SK-N-SH treated with all-trans-retinoic acid at 6 μM for 48 hours (cell line): ENCODE measurements at regions not wholly inside any gene's neighbourhood (a gene's known extent, or its start where the extent isn't known, plus 50 kb on each side); places are given as distances from the start of the nearest gene placed in this dataset.

Experiments
- ATAC-seq: fragments of 200-7000 bp; cut with Tn5 transposase; 3 replicates; pipeline ENCODE4 v1.9.1; 2020; ENCODE audit warnings: mild to moderate bottlenecking, moderate library complexity
- ARNTL ChIP-seq: fragments of 450-650 bp; formaldehyde crosslinking; IDR thresholded peaks from 2 replicates; pipeline ENCODE4 v1.5.0; 2020; ENCODE audit warnings: low read depth, mild to moderate bottlenecking, moderate library complexity, borderline replicate concordance
- BACH2 ChIP-seq: fragments of 250-450 bp; sonication (Bioruptor Pico); IDR thresholded peaks from 2 replicates; pipeline ENCODE4 v1.9.0; 2021; ENCODE audit warnings: mild to moderate bottlenecking, borderline replicate concordance
- CREB5 ChIP-seq: fragments of 250-450 bp; sonication (Bioruptor Pico); IDR thresholded peaks from 2 replicates; pipeline ENCODE4 v1.5.1; 2020; ENCODE audit warnings: low read depth, mild to moderate bottlenecking, moderate library complexity
- CSDC2 ChIP-seq: fragments of 250-450 bp; sonication (Bioruptor Pico); IDR thresholded peaks from 2 replicates; pipeline ENCODE4 v1.5.0; 2020; ENCODE audit warnings: mild to moderate bottlenecking, moderate library complexity
- CSRNP3 ChIP-seq: fragments of 250-450 bp; sonication (Bioruptor Pico); IDR thresholded peaks from 2 replicates; pipeline ENCODE4 v1.5.1; 2021; ENCODE audit warnings: mild to moderate bottlenecking, moderate library complexity
- ESRRG ChIP-seq: fragments of 250-450 bp; sonication (Bioruptor Pico); IDR thresholded peaks from 2 replicates; pipeline ENCODE4 v1.6.1; 2021; ENCODE audit warnings: mild to moderate bottlenecking
- GLIS3 ChIP-seq: fragments of 250-450 bp; sonication (Bioruptor Pico); IDR thresholded peaks from 2 replicates; pipeline ENCODE4 v1.5.0; 2020; ENCODE audit warnings: mild to moderate bottlenecking, moderate library complexity
- ISL1 ChIP-seq: fragments of 250-450 bp; sonication (Bioruptor Pico); IDR thresholded peaks from 2 replicates; pipeline ENCODE4 v2.1.2; 2022; ENCODE audit warnings: mild to moderate bottlenecking, moderate library complexity
- OSR1 ChIP-seq: fragments of 250-450 bp; sonication (Bioruptor Pico); IDR thresholded peaks from 2 replicates; pipeline ENCODE4 v1.8.0; 2022; ENCODE audit warnings: moderate library complexity, mild to moderate bottlenecking, inconsistent platforms
- PATZ1 ChIP-seq: fragments of 250-450 bp; sonication (Bioruptor Pico); IDR thresholded peaks from 2 replicates; pipeline ENCODE4 v1.8.0; 2020; ENCODE audit warnings: mild to moderate bottlenecking, moderate library complexity, borderline replicate concordance
- POU6F1 ChIP-seq: fragments of 250-450 bp; sonication (Bioruptor Pico); IDR thresholded peaks from 2 replicates; pipeline ENCODE4 v1.8.0; 2021; ENCODE audit warnings: low read depth, mild to moderate bottlenecking, moderate library complexity, borderline replicate concordance
- PPARA ChIP-seq: fragments of 250-450 bp; sonication (Bioruptor Pico); IDR thresholded peaks from 2 replicates; pipeline ENCODE4 v1.5.0; 2020; ENCODE audit warnings: mild to moderate bottlenecking, borderline replicate concordance
- RARB ChIP-seq: fragments of 250-450 bp; sonication (Bioruptor Pico); IDR thresholded peaks from 2 replicates; pipeline ENCODE4 v1.8.0; 2021; ENCODE audit warnings: mild to moderate bottlenecking, moderate library complexity
- SNAI2 ChIP-seq: fragments of 250-450 bp; sonication (Bioruptor Pico); IDR thresholded peaks from 2 replicates; pipeline ENCODE4 v1.5.0; 2020; ENCODE audit warnings: mild to moderate bottlenecking, moderate library complexity
- TCF4 ChIP-seq: fragments of 250-450 bp; sonication (Bioruptor Pico); IDR thresholded peaks from 2 replicates; pipeline ENCODE4 v1.8.0; 2021; ENCODE audit warnings: mild to moderate bottlenecking, moderate library complexity, borderline replicate concordance
- TOX ChIP-seq: fragments of 250-450 bp; sonication (Bioruptor Pico); IDR thresholded peaks from 2 replicates; pipeline ENCODE4 v1.8.0; 2021; ENCODE audit warnings: mild to moderate bottlenecking, moderate library complexity, borderline replicate concordance
- TSHZ2 ChIP-seq: fragments of 250-450 bp; sonication (Bioruptor Pico); IDR thresholded peaks from 2 replicates; pipeline ENCODE4 v1.5.0; 2020; ENCODE audit warnings: mild to moderate bottlenecking, moderate library complexity
- ZC3H10 ChIP-seq: fragments of 250-450 bp; sonication (Bioruptor Pico); IDR thresholded peaks from 2 replicates; pipeline ENCODE4 v1.5.1; 2021; ENCODE audit warnings: mild to moderate bottlenecking, moderate library complexity
- ZFP3 ChIP-seq: fragments of 250-450 bp; sonication (Bioruptor Pico); IDR thresholded peaks from 2 replicates; pipeline ENCODE4 v1.5.0; 2020; ENCODE audit warnings: mild to moderate bottlenecking, moderate library complexity
- ZFP30 ChIP-seq: fragments of 450-650 bp; formaldehyde crosslinking; IDR thresholded peaks from 2 replicates; pipeline ENCODE4 v1.5.0; 2022; ENCODE audit warnings: mild to moderate bottlenecking, moderate library complexity
- ZNF565 ChIP-seq: fragments of 450-650 bp; formaldehyde crosslinking; conservative IDR thresholded peaks from 2 replicates; pipeline ENCODE4 v1.5.0; 2020; ENCODE audit warnings: low read depth, mild to moderate bottlenecking, moderate library complexity
- ZNF70 ChIP-seq: fragments of 450-650 bp; formaldehyde crosslinking; IDR thresholded peaks from 2 replicates; pipeline ENCODE4 v1.5.0; 2020; ENCODE audit warnings: mild to moderate bottlenecking, moderate library complexity
- ZNF8 ChIP-seq: fragments of 450-650 bp; formaldehyde crosslinking; IDR thresholded peaks from 2 replicates; pipeline ENCODE4 v1.5.0; 2020; ENCODE audit warnings: mild to moderate bottlenecking, moderate library complexity

- ATAC-seq: no peak
- TF ChIP-seq ARNTL (CRISPR knock-in tag) (no peak), ISL1 (no peak), TCF4 (CRISPR knock-in tag) (no peak), ZC3H10 (CRISPR knock-in tag) (no peak), PPARA (no peak), ZFP3 (no peak), PATZ1 (CRISPR knock-in tag) (no peak), RARB (CRISPR knock-in tag) (no peak)
Measured at GRCh38 chr2:240298803-240299709, 136.4 kb upstream of the GPC1 start.

- TF ChIP-seq PPARA: no peak
- TF ChIP-seq ZNF565 (CRISPR knock-in tag): no peak
- no peak for TF ChIP-seq GLIS3 (CRISPR knock-in tag)
- TF ChIP-seq TCF4 (CRISPR knock-in tag): no peak
- TF ChIP-seq BACH2 (CRISPR knock-in tag): no peak
- no peak for TF ChIP-seq ARNTL (CRISPR knock-in tag)
- TF ChIP-seq CSRNP3: no peak
- TF ChIP-seq PATZ1 (CRISPR knock-in tag): no peak
- no peak for TF ChIP-seq ESRRG (CRISPR knock-in tag)
- TF ChIP-seq ISL1: no peak
- TF ChIP-seq ZFP30: no peak
- TF ChIP-seq SNAI2 (CRISPR knock-in tag): no peak
- no peak for TF ChIP-seq ZFP3
- no peak for TF ChIP-seq TOX (CRISPR knock-in tag)
- TF ChIP-seq OSR1: no peak
- TF ChIP-seq RARB (CRISPR knock-in tag): no peak
- no peak for TF ChIP-seq CREB5 (CRISPR knock-in tag)
- no peak for TF ChIP-seq ZNF70 (CRISPR knock-in tag)
- no peak for ATAC-seq
Measured at GRCh38 chr2:240299710-240300068, 135.8 kb upstream of the GPC1 start.

GRCh38 chr2:240300261-240300821, 135.1 kb upstream of the GPC1 start:
- ATAC-seq: no peak
- no peak for TF ChIP-seq POU6F1
- TF ChIP-seq ARNTL (CRISPR knock-in tag): no peak
- TF ChIP-seq ESRRG (CRISPR knock-in tag): no peak
- TF ChIP-seq ZFP3: no peak
- no peak for TF ChIP-seq ZFP30
- no peak for TF ChIP-seq ZC3H10 (CRISPR knock-in tag)
- TF ChIP-seq CSDC2: no peak
- TF ChIP-seq ZNF70 (CRISPR knock-in tag): no peak
- TF ChIP-seq TSHZ2 (CRISPR knock-in tag): no peak
- no peak for TF ChIP-seq PATZ1 (CRISPR knock-in tag)
- TF ChIP-seq ZNF8: no peak
